Adrenal gland (tissue), 5 donors: ENCODE measurements at regions not wholly inside any gene's neighbourhood (a gene's known extent, or its start where the extent isn't known, plus 50 kb on each side); places are given as distances from the start of the nearest gene placed in this dataset.

Source experiments
- POLR2A ChIP-seq, 2 donors: fragments of 450-650 bp; IDR thresholded peaks; one replicate each; pipeline ENCODE4 v1.6.1; 2017; ENCODE audit warnings: antibody characterized with exemption in 2 of 2, mild to moderate bottlenecking in 2 of 2, moderate library complexity in 1 of 2
- TF ChIP-seq, protein P1 (sequence below), 6 experiments: fragments of 450-650 bp in 4 of 6; fragments of 200-600 bp in 2 of 6; sonication (generic) in 1 of 6; IDR thresholded peaks; 1 replicate in 5 of 6; 2 replicates in 1 of 6; pipeline versions ENCODE4 v1.5.1 to v1.8.0; 2016 to 2021; ENCODE audit warnings: antibody characterized with exemption in 6 of 6, mild to moderate bottlenecking in 2 of 6, moderate library complexity in 1 of 6
- donor health status: DM: no; HTN: no; CAD: no.

DNA sequence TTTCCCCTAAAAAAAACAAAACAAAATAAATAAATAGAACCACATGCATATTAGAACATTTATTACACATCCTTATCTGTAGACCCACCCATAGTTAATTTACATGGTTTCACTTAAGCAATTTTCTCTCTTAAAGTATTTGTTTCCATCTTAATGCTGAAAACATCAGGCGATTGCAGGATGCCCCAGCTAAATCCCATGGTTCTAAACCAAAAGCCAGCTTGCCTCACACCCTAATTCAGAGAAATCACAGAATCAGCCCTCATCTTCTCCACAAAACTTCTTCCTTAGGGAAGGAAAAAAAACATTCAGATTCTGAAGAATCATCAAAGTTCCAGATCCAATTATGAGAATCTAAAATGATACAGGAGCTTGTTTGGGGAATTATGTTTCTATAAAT lies 67.6 kb upstream of the MTHFD1L start:
- TF ChIP-seq, protein P1, sequence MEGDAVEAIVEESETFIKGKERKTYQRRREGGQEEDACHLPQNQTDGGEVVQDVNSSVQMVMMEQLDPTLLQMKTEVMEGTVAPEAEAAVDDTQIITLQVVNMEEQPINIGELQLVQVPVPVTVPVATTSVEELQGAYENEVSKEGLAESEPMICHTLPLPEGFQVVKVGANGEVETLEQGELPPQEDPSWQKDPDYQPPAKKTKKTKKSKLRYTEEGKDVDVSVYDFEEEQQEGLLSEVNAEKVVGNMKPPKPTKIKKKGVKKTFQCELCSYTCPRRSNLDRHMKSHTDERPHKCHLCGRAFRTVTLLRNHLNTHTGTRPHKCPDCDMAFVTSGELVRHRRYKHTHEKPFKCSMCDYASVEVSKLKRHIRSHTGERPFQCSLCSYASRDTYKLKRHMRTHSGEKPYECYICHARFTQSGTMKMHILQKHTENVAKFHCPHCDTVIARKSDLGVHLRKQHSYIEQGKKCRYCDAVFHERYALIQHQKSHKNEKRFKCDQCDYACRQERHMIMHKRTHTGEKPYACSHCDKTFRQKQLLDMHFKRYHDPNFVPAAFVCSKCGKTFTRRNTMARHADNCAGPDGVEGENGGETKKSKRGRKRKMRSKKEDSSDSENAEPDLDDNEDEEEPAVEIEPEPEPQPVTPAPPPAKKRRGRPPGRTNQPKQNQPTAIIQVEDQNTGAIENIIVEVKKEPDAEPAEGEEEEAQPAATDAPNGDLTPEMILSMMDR (IDR thresholded peaks at IDR 0.05), result no peak
- no peak for TF ChIP-seq POLR2A (IDR thresholded peaks at IDR 0.05)
